ENCODE measurements at regions not wholly inside any gene's neighbourhood (a gene's known extent, or its start where the extent isn't known, plus 50 kb on each side); places are given as distances from the start of the nearest gene placed in this dataset.
"Not testable (repeated sequence)": the region's sequence is repeated elsewhere in the genome, so short reads cannot be mapped to it uniquely, and the experiment has no call there.

- H3K4me1 ChIP-seq (ENCODE audit: insufficient read depth), result peaks cover 3% of the 10 kb centered on the region
- DNase-seq, result no peak
- intact Hi-C loops (cut with DNase I), result no loop called here
- no peak overlapping the region for H3K4me3 ChIP-seq
- H3K27ac ChIP-seq, result no peak overlapping the region
- no peaks in the 10 kb centered on the region for H3K9me3 ChIP-seq
- TF ChIP-seq, protein P1, sequence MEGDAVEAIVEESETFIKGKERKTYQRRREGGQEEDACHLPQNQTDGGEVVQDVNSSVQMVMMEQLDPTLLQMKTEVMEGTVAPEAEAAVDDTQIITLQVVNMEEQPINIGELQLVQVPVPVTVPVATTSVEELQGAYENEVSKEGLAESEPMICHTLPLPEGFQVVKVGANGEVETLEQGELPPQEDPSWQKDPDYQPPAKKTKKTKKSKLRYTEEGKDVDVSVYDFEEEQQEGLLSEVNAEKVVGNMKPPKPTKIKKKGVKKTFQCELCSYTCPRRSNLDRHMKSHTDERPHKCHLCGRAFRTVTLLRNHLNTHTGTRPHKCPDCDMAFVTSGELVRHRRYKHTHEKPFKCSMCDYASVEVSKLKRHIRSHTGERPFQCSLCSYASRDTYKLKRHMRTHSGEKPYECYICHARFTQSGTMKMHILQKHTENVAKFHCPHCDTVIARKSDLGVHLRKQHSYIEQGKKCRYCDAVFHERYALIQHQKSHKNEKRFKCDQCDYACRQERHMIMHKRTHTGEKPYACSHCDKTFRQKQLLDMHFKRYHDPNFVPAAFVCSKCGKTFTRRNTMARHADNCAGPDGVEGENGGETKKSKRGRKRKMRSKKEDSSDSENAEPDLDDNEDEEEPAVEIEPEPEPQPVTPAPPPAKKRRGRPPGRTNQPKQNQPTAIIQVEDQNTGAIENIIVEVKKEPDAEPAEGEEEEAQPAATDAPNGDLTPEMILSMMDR (IDR thresholded peaks at IDR 0.05), result no peak
- TF ChIP-seq POLR2A (IDR thresholded peaks at IDR 0.05) (no peak), EP300 (IDR thresholded peaks at IDR 0.05) (no peak)
- H3K27me3 ChIP-seq, result no peaks in the 10 kb centered on the region
- no peaks in the 10 kb centered on the region for H3K36me3 ChIP-seq
These were observed 119.6 kb downstream of the VPREB1 start for GRCh38 chr22:22364207-22364606.

GRCh38 chr22:22366537-22366936 is 122.0 kb downstream of the VPREB1 start:
- TF ChIP-seq EP300 (IDR thresholded peaks at IDR 0.05) (no peak), POLR2A (IDR thresholded peaks at IDR 0.05) (no peak)
- TF ChIP-seq, protein P1 (IDR thresholded peaks at IDR 0.05), result no peak
- no peaks in the 10 kb centered on the region for H3K36me3 ChIP-seq
- H3K4me1 ChIP-seq (ENCODE audit: insufficient read depth), result peaks cover 12% of the 10 kb centered on the region
- intact Hi-C loops (cut with DNase I), result no loop called here
- no peak for DNase-seq
- no peak overlapping the region for H3K4me3 ChIP-seq
- H3K9me3 ChIP-seq, result no peaks in the 10 kb centered on the region
- no peaks in the 10 kb centered on the region for H3K27me3 ChIP-seq
- 37 to 63% (median 44%) methylated on average over 3 of the region's 3 CpGs for WGBS, 3 donors
- H3K27ac ChIP-seq, result no peak overlapping the region

GRCh38 chr22:22368516-22368915 is 123.9 kb downstream of the VPREB1 start:
- Histone ChIP-seq H3K27me3 (no peaks in the 10 kb centered on the region), H3K4me3 (no peak overlapping the region), H3K36me3 (no peaks in the 10 kb centered on the region), H3K27ac (no peak overlapping the region), H3K9me3 (no peaks in the 10 kb centered on the region), H3K4me1 (ENCODE audit: insufficient read depth) (peaks cover 12% of the 10 kb centered on the region)
- TF ChIP-seq, protein P1 (IDR thresholded peaks at IDR 0.05), result no peak
- TF ChIP-seq EP300 (IDR thresholded peaks at IDR 0.05) (no peak), POLR2A (IDR thresholded peaks at IDR 0.05) (no peak)
- DNase-seq, result no peak
- intact Hi-C loops (cut with DNase I), result no loop called here
- WGBS, 3 donors, result 25 to 89% (median 79%) methylated on average over 2 of the region's 2 CpGs

GRCh38 chr22:22369219-22369963 is 124.8 kb downstream of the VPREB1 start:
- peaks cover 12% of the 10 kb centered on the region for H3K4me1 ChIP-seq (ENCODE audit: insufficient read depth)
- H3K36me3 ChIP-seq; H3K27ac ChIP-seq; H3K27me3 ChIP-seq; H3K9me3 ChIP-seq; intact Hi-C loops (cut with DNase I); H3K4me3 ChIP-seq: not testable (repeated sequence)
- peak in 1 of 5 donors; percentile 37 for DNase-seq
- WGBS, 3 donors, result 24 to 39% (median 34%) methylated on average over 2 of the region's 2 CpGs

GRCh38 chr22:22369964-22370270 is 125.3 kb downstream of the VPREB1 start:
- Histone ChIP-seq H3K27me3 (no peaks in the 10 kb centered on the region), H3K4me1 (ENCODE audit: insufficient read depth) (peaks cover 12% of the 10 kb centered on the region), H3K27ac (no peak overlapping the region), H3K36me3 (no peaks in the 10 kb centered on the region), H3K4me3 (no peak overlapping the region), H3K9me3 (no peaks in the 10 kb centered on the region)
- intact Hi-C loops (cut with DNase I), result no loop called here
- TF ChIP-seq POLR2A (IDR thresholded peaks at IDR 0.05) (no peak), EP300 (IDR thresholded peaks at IDR 0.05) (no peak)
- TF ChIP-seq, protein P1 (IDR thresholded peaks at IDR 0.05), result no peak
- DNase-seq, result no peak
- WGBS, 3 donors, result 63 to 73% (median 69%) methylated on average over 4 of the region's 4 CpGs

All from ovary (tissue), 7 donors.